Stimulated activated CD4-positive, alpha-beta T cell treated with anti-CD3 and anti-CD28 coated beads, Interleukin-12 subunit alpha, Interleukin-12 subunit beta, amount 100 ng/mL, for 48 hours (primary cell): ENCODE measurements at regions not wholly inside any gene's neighbourhood (a gene's known extent, or its start where the extent isn't known, plus 50 kb on each side); places are given as distances from the start of the nearest gene placed in this dataset.

Experiments
- DNase-seq, 3 donors: peaks; one replicate each; pipeline ENCODE4 v3.0.0-alpha.2; 2020; ENCODE audit warnings: low read depth in 2 of 3, low spot score in 1 of 3

GRCh38 chr2:41711736-41712135 is 336.1 kb upstream of the PKDCC start:
- DNase-seq = no peak

GRCh38 chr2:41716497-41716896 is 331.3 kb upstream of the PKDCC start:
- no peak for DNase-seq

- DNase-seq = no peak
Measured at GRCh38 chr2:41717839-41718238, 330.0 kb upstream of the PKDCC start.

GRCh38 chr2:41718705-41719104 is 329.1 kb upstream of the PKDCC start:
- DNase-seq = no peak

- no peak for DNase-seq
Measured at GRCh38 chr2:41719756-41720155, 328.1 kb upstream of the PKDCC start.

GRCh38 chr2:41720331-41721251 is 327.2 kb upstream of the PKDCC start:
- no peak for DNase-seq

- DNase-seq = no peak
Measured at GRCh38 chr2:41722668-41723369, 325.0 kb upstream of the PKDCC start.

GRCh38 chr2:41723526-41723925 is 324.3 kb upstream of the PKDCC start:
- no peak for DNase-seq

GRCh38 chr2:41724465-41724864 is 323.4 kb upstream of the PKDCC start:
- no peak for DNase-seq

GRCh38 chr2:41725901-41726300 is 321.9 kb upstream of the PKDCC start:
- no peak for DNase-seq

GRCh38 chr2:41726364-41726763 is 321.5 kb upstream of the PKDCC start:
- no peak for DNase-seq

- DNase-seq = no peak
Measured at GRCh38 chr2:41727152-41727551, 320.7 kb upstream of the PKDCC start.

- no peak for DNase-seq
Measured at GRCh38 chr2:41727711-41728110, 320.1 kb upstream of the PKDCC start.

GRCh38 chr2:41728788-41729338 is 319.0 kb upstream of the PKDCC start:
- no peak for DNase-seq

- no peak for DNase-seq
Measured at GRCh38 chr2:41729800-41730364, 317.9 kb upstream of the PKDCC start.

- DNase-seq = no peak
Measured at GRCh38 chr2:41735006-41735405, 312.8 kb upstream of the PKDCC start.

GRCh38 chr2:41735476-41735875 is 312.3 kb upstream of the PKDCC start:
- no peak for DNase-seq

GRCh38 chr2:41736105-41736567 is 311.7 kb upstream of the PKDCC start:
- DNase-seq = no peak

GRCh38 chr2:41736586-41736985 is 311.2 kb upstream of the PKDCC start:
- no peak for DNase-seq

GRCh38 chr2:41737888-41738287 is 309.9 kb upstream of the PKDCC start:
- DNase-seq = no peak

GRCh38 chr2:41741951-41742595 is 305.7 kb upstream of the PKDCC start:
- no peak for DNase-seq
